ENCODE measurements at regions not wholly inside any gene's neighbourhood (a gene's known extent, or its start where the extent isn't known, plus 50 kb on each side); places are given as distances from the start of the nearest gene placed in this dataset.

DNA sequence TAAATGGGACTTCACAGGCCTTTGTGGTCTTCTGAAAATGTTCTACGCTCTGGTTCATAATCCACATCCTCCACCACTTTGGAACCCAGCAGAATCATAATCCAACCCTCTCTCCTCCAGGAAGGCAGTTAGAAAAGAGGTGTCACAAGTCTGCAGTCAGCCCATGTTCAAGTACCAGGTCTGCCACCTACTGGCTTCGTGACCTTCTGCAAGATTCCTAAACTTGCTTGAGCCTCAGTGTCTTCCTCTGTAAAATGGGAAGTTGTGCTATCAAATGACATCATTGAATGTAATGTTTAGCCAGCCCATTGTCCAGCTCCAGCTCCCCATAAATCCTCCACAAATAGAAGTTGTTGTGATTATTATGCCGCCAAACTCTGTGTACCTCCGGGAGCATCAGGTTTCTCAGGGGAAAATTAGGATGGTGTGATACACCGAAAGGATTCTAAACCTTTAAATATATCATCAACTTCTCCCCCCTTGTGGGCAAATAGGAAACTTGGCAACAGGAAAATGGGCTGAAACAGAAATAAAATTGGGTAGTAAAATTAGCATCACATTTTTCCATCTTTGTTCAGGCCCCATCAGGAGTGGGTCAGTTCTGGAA, 109.7 kb downstream of the NUFIP1 start:
- peak; percentile 95 for FAIRE-seq

DNA sequence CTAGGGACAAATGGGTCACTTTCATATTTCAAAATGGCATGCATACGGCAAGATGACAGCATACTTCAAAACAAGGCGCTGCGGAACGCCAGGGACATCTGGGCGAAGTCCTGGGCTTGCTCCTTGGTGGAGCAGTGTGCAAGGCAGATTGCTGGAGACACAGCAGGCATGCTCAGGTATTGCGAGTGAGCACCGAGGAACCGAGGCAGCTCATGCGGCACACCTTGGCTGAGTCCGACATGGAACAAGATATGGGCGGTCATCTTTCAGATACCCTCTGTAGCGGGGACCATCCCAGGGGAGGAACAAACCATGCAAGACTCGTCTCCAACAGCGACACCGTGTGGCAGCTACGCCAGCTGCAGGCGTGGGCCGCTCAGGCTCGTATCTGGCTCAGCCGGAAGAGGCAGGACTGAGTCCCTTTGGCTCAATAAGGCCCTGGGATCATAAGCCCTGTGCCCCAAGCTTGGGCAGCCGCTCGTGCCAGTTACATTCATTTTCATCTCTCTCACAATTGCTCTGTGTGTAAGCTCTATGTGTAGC, 112.4 kb downstream of the NUFIP1 start:
- TF ChIP-seq, protein P1, sequence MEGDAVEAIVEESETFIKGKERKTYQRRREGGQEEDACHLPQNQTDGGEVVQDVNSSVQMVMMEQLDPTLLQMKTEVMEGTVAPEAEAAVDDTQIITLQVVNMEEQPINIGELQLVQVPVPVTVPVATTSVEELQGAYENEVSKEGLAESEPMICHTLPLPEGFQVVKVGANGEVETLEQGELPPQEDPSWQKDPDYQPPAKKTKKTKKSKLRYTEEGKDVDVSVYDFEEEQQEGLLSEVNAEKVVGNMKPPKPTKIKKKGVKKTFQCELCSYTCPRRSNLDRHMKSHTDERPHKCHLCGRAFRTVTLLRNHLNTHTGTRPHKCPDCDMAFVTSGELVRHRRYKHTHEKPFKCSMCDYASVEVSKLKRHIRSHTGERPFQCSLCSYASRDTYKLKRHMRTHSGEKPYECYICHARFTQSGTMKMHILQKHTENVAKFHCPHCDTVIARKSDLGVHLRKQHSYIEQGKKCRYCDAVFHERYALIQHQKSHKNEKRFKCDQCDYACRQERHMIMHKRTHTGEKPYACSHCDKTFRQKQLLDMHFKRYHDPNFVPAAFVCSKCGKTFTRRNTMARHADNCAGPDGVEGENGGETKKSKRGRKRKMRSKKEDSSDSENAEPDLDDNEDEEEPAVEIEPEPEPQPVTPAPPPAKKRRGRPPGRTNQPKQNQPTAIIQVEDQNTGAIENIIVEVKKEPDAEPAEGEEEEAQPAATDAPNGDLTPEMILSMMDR (optimal IDR thresholded peaks at IDR 0.05 in 1 of 3, IDR thresholded peaks at IDR 0.05 in 1 of 3, conservative IDR thresholded peaks at IDR 0.05 in 1 of 3; ENCODE audit: extremely low read depth in 1 of 3, insufficient read depth in 2 of 3, low read length in 3 of 3) = peak; percentile 48 to 70 (median 60)
- no peak for TF ChIP-seq EZH2 (IDR thresholded peaks at IDR 0.05; ENCODE audit: low read length)
- Histone ChIP-seq H4K20me1 (ENCODE audit: control insufficient read depth, extremely low read depth, insufficient read depth, low read length) (no peaks in the 10 kb centered on the region), H3K4me1 (ENCODE audit: control insufficient read depth, extremely low read depth, insufficient read depth, low read length) (no peaks in the 10 kb centered on the region), H3K9me3 (ENCODE audit: control insufficient read depth, low read depth, low read length) (peaks cover 4% of the 10 kb centered on the region), H2AFZ (ENCODE audit: control insufficient read depth, low read length) (no peak overlapping the region), H3K9ac (ENCODE audit: control insufficient read depth, extremely low read depth, insufficient read depth, low read length) (no peak overlapping the region), H3K27ac (ENCODE audit: control insufficient read depth, insufficient read depth, low read length) (no peak overlapping the region), H3K4me3 (ENCODE audit: control insufficient read depth in 2 of 3, extremely low read depth in 1 of 3, insufficient read depth in 2 of 3, low read depth in 1 of 3, low read length in 3 of 3) (no peak overlapping the region), H3K9me1 (ENCODE audit: control insufficient read depth, extremely low read depth, insufficient read depth, low read length) (no peaks in the 10 kb centered on the region), H3K27me3 (ENCODE audit: control insufficient read depth, extremely low read depth, insufficient read depth, low read length) (no peaks in the 10 kb centered on the region), H3K36me3 (ENCODE audit: control insufficient read depth in 2 of 2, extremely low read depth in 1 of 2, insufficient read depth in 2 of 2, low read length in 2 of 2) (no peaks in the 10 kb centered on the region), H3K4me2 (ENCODE audit: control insufficient read depth, extremely low read depth, insufficient read depth, low read depth, low read length) (no peak overlapping the region), H3K79me2 (ENCODE audit: control insufficient read depth, insufficient read depth, low read length) (no peaks in the 10 kb centered on the region)
- dilution Hi-C loops (cut with MboI; ENCODE audit: extremely low pct_ligation_motif_present, low sequenced_read_pairs) = no loop called here
- DNase-seq (ENCODE audit: low read depth, low spot score) (no peak), FAIRE-seq (no peak)

More for the DNA sequence above, 109.7 kb downstream of the NUFIP1 start:
- H3K4me1 ChIP-seq (ENCODE audit: control insufficient read depth, extremely low read depth, insufficient read depth, low read length) = no peaks in the 10 kb centered on the region
- H3K9me1 ChIP-seq (ENCODE audit: control insufficient read depth, extremely low read depth, insufficient read depth, low read length) = no peaks in the 10 kb centered on the region
- peak; percentile 7 for DNase-seq (ENCODE audit: low read depth, low spot score)
- no peak overlapping the region for H3K27ac ChIP-seq (ENCODE audit: control insufficient read depth, insufficient read depth, low read length)
- H3K79me2 ChIP-seq (ENCODE audit: control insufficient read depth, insufficient read depth, low read length) = no peaks in the 10 kb centered on the region
- no peaks in the 10 kb centered on the region for H3K27me3 ChIP-seq (ENCODE audit: control insufficient read depth, extremely low read depth, insufficient read depth, low read length)
- no peak overlapping the region for H3K9ac ChIP-seq (ENCODE audit: control insufficient read depth, extremely low read depth, insufficient read depth, low read length)
- H3K36me3 ChIP-seq (ENCODE audit: control insufficient read depth in 2 of 2, extremely low read depth in 1 of 2, insufficient read depth in 2 of 2, low read length in 2 of 2) = no peaks in the 10 kb centered on the region
- dilution Hi-C loops (cut with MboI; ENCODE audit: extremely low pct_ligation_motif_present, low sequenced_read_pairs) = no loop called here
- H3K9me3 ChIP-seq (ENCODE audit: control insufficient read depth, low read depth, low read length) = peaks cover 4% of the 10 kb centered on the region
- no peak overlapping the region for H3K4me2 ChIP-seq (ENCODE audit: control insufficient read depth, extremely low read depth, insufficient read depth, low read depth, low read length)
- H2AFZ ChIP-seq (ENCODE audit: control insufficient read depth, low read length) = no peak overlapping the region
- no peaks in the 10 kb centered on the region for H4K20me1 ChIP-seq (ENCODE audit: control insufficient read depth, extremely low read depth, insufficient read depth, low read length)
- TF ChIP-seq, protein P1 (optimal IDR thresholded peaks at IDR 0.05 in 1 of 3, IDR thresholded peaks at IDR 0.05 in 1 of 3, conservative IDR thresholded peaks at IDR 0.05 in 1 of 3; ENCODE audit: extremely low read depth in 1 of 3, insufficient read depth in 2 of 3, low read length in 3 of 3) = peak; percentile 59 to 85 (median 62)
- no peak for TF ChIP-seq EZH2 (IDR thresholded peaks at IDR 0.05; ENCODE audit: low read length)
- no peak overlapping the region for H3K4me3 ChIP-seq (ENCODE audit: control insufficient read depth in 2 of 3, extremely low read depth in 1 of 3, insufficient read depth in 2 of 3, low read depth in 1 of 3, low read length in 3 of 3)

Data from keratinocyte (primary cell).